Astrocyte (in vitro differentiated cells and primary cell): ENCODE measurements at regions not wholly inside any gene's neighbourhood (a gene's known extent, or its start where the extent isn't known, plus 50 kb on each side); places are given as distances from the start of the nearest gene placed in this dataset.

Source experiments
- DNase-seq: peaks from one replicate; pipeline ENCODE4 v3.0.0-alpha.2; 2010; ENCODE audit warnings: low read depth
- FAIRE-seq: peaks from 2 replicates; lab custom pipeline; 2011; peaks lifted over from hg19 to GRCh38; lab: Jason Lieb, UNC
- H2AFZ ChIP-seq: 2 replicates; pipeline ENCODE4 v1.6.0; 2012; ENCODE audit warnings: low read depth, low read length, inconsistent platforms
- H3K27ac ChIP-seq: 2 replicates; pipeline ENCODE4 v1.5.1; 2011; ENCODE audit warnings: low read depth, low read length, inconsistent platforms
- H3K27me3 ChIP-seq: 2 replicates; pipeline ENCODE4 v1.6.0; 2011; ENCODE audit warnings: low read length, inconsistent platforms; ENCODE audit not compliant: insufficient read depth
- H3K36me3 ChIP-seq: 2 replicates; pipeline ENCODE4 v1.5.1; 2011; ENCODE audit warnings: low read length, inconsistent platforms; ENCODE audit not compliant: insufficient read depth
- H3K4me1 ChIP-seq: 2 replicates; pipeline ENCODE4 v1.5.1; 2011; ENCODE audit warnings: low read length, inconsistent platforms; ENCODE audit not compliant: insufficient read depth
- H3K4me2 ChIP-seq: 2 replicates; pipeline ENCODE4 v1.6.0; 2012; ENCODE audit warnings: low read length, inconsistent platforms
- H3K4me3 ChIP-seq: 2 replicates; pipeline ENCODE4 v1.5.1; 2011; ENCODE audit warnings: low read depth, mild to moderate bottlenecking, low read length, inconsistent platforms; ENCODE audit not compliant: insufficient read depth
- H3K79me2 ChIP-seq: 2 replicates; pipeline ENCODE4 v1.6.0; 2012; ENCODE audit warnings: mild to moderate bottlenecking, low read length, inconsistent platforms; ENCODE audit not compliant: insufficient read depth
- H3K9ac ChIP-seq: 2 replicates; pipeline ENCODE4 v1.6.0; 2012; ENCODE audit warnings: mild to moderate bottlenecking, low read length, inconsistent platforms
- H3K9me3 ChIP-seq: 2 replicates; pipeline ENCODE4 v1.5.1; 2012; ENCODE audit warnings: low read depth, mild to moderate bottlenecking, low read length, inconsistent platforms; ENCODE audit not compliant: insufficient read depth
- H4K20me1 ChIP-seq: 2 replicates; pipeline ENCODE4 v1.6.0; 2012; ENCODE audit warnings: low read length, inconsistent platforms; ENCODE audit not compliant: insufficient read depth
- H3K27ac Mint-ChIP-seq: one replicate; pipeline ENCODE4 v1.8.0; 2021; ENCODE audit warnings: mild to moderate bottlenecking, mixed read lengths; ENCODE audit not compliant: unreplicated experiment
- H3K27me3 Mint-ChIP-seq: one replicate; pipeline ENCODE4 v1.8.0; 2021; ENCODE audit warnings: low read depth, mixed read lengths; ENCODE audit not compliant: unreplicated experiment
- H3K36me3 Mint-ChIP-seq: one replicate; pipeline ENCODE4 v1.8.0; 2021; ENCODE audit warnings: low read depth, mixed read lengths; ENCODE audit not compliant: unreplicated experiment
- H3K4me1 Mint-ChIP-seq: one replicate; pipeline ENCODE4 v1.8.0; 2021; ENCODE audit warnings: low read depth, mixed read lengths; ENCODE audit not compliant: unreplicated experiment
- H3K4me3 Mint-ChIP-seq: one replicate; pipeline ENCODE4 v1.8.0; 2021; ENCODE audit warnings: mild to moderate bottlenecking, moderate library complexity, mixed read lengths; ENCODE audit not compliant: unreplicated experiment
- H3K9me3 Mint-ChIP-seq: one replicate; pipeline ENCODE4 v1.8.0; 2021; ENCODE audit warnings: mild to moderate bottlenecking, mixed read lengths; ENCODE audit not compliant: unreplicated experiment
- EZH2 ChIP-seq: IDR thresholded peaks from 2 replicates; pipeline ENCODE4 v1.6.1; 2012; ENCODE audit warnings: mild to moderate bottlenecking, low read length, inconsistent platforms; ENCODE audit not compliant: insufficient read depth
- TF ChIP-seq, protein P1 (sequence below): IDR thresholded peaks from 2 replicates; pipeline ENCODE4 v1.5.1; 2011; ENCODE audit warnings: low read depth, mild to moderate bottlenecking, inconsistent platforms, low read length, moderate library complexity; ENCODE audit not compliant: insufficient read depth

DNA sequence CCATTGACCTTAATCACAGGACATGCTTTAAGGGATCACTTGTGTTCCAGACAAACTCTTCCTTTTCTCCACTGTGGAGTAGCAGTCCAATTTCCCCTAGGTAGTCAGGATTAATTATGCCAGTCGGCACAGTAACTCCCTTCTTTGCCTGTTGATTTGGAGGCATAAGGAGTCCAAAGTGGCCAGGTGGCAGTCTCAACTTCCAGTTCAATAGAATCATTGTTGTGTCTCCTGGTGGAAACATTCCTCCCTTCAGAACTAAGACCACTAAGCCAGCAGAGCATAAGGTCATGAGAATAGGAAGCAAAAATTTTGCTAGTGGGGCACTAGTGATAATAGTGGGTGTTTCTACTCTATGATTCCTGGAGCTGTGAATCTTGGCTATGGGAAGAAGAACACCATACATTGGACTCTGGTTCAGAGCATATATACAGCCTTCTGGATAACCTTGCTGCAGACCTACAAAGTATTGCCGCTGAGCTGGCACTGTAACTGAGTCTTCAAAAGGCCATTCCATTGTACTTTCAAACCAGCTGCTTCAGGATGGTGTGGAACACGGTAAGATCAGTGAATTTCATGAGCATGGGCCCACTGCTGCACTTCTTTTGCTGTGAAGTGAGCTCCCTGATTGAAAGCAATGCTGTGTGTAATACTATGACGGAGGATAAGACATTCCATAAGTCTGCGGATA lies 147.3 kb upstream of the MAX start:
- no peaks in the 10 kb centered on the region for H3K36me3 ChIP-seq
- Mint-ChIP-seq H3K9me3 (no peaks in the 10 kb centered on the region), H3K4me1 (peaks cover 6% of the 10 kb centered on the region), H3K27me3 (no peaks in the 10 kb centered on the region), H3K36me3 (no peaks in the 10 kb centered on the region), H3K4me3 (no peak overlapping the region), H3K27ac (no peak overlapping the region)
- H3K4me3 ChIP-seq, result no peak overlapping the region
- TF ChIP-seq, protein P1, sequence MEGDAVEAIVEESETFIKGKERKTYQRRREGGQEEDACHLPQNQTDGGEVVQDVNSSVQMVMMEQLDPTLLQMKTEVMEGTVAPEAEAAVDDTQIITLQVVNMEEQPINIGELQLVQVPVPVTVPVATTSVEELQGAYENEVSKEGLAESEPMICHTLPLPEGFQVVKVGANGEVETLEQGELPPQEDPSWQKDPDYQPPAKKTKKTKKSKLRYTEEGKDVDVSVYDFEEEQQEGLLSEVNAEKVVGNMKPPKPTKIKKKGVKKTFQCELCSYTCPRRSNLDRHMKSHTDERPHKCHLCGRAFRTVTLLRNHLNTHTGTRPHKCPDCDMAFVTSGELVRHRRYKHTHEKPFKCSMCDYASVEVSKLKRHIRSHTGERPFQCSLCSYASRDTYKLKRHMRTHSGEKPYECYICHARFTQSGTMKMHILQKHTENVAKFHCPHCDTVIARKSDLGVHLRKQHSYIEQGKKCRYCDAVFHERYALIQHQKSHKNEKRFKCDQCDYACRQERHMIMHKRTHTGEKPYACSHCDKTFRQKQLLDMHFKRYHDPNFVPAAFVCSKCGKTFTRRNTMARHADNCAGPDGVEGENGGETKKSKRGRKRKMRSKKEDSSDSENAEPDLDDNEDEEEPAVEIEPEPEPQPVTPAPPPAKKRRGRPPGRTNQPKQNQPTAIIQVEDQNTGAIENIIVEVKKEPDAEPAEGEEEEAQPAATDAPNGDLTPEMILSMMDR, result no peak
- no peak for TF ChIP-seq EZH2
- FAIRE-seq, result no peak
- no peaks in the 10 kb centered on the region for H3K9me3 ChIP-seq
- H4K20me1 ChIP-seq, result no peaks in the 10 kb centered on the region
- no peaks in the 10 kb centered on the region for H3K27me3 ChIP-seq
- H3K27ac ChIP-seq, result no peak overlapping the region
- H3K4me1 ChIP-seq, result peaks cover 4% of the 10 kb centered on the region
- no peak overlapping the region for H2AFZ ChIP-seq
- DNase-seq, result no peak
- no peak overlapping the region for H3K4me2 ChIP-seq
- no peak overlapping the region for H3K9ac ChIP-seq
- no peaks in the 10 kb centered on the region for H3K79me2 ChIP-seq

DNA sequence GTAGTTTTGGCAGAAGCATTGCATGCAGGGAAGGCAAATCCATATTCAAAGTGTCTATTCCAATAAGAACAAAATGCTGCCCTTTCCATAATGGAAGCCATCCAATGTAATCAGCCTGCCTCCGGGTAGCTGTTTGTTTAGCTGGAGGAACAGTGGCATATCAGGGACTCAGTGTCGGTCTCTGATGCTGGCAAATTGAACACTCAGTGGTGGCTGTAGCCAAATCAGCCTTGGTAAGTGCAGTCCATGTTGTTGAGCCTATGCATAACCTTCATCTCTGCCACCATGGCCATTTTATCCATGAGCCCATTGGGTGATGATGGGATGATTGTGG lies 147.8 kb upstream of the MAX start:
- no peaks in the 10 kb centered on the region for H3K9me3 Mint-ChIP-seq
- H3K4me3 Mint-ChIP-seq, result no peak overlapping the region
- Histone ChIP-seq H3K4me3 (no peak overlapping the region), H3K9ac (no peak overlapping the region), H2AFZ (no peak overlapping the region), H3K79me2 (no peaks in the 10 kb centered on the region), H3K27ac (no peak overlapping the region), H3K27me3 (no peaks in the 10 kb centered on the region), H3K36me3 (no peaks in the 10 kb centered on the region), H3K4me1 (peaks cover 9% of the 10 kb centered on the region), H3K4me2 (no peak overlapping the region), H4K20me1 (no peaks in the 10 kb centered on the region), H3K9me3 (no peaks in the 10 kb centered on the region)
- H3K4me1 Mint-ChIP-seq, result peaks cover 10% of the 10 kb centered on the region
- TF ChIP-seq, protein P1, result no peak
- TF ChIP-seq EZH2, result no peak
- H3K36me3 Mint-ChIP-seq, result no peaks in the 10 kb centered on the region
- no peak for DNase-seq
- no peak overlapping the region for H3K27ac Mint-ChIP-seq
- FAIRE-seq, result no peak
- no peaks in the 10 kb centered on the region for H3K27me3 Mint-ChIP-seq

DNA sequence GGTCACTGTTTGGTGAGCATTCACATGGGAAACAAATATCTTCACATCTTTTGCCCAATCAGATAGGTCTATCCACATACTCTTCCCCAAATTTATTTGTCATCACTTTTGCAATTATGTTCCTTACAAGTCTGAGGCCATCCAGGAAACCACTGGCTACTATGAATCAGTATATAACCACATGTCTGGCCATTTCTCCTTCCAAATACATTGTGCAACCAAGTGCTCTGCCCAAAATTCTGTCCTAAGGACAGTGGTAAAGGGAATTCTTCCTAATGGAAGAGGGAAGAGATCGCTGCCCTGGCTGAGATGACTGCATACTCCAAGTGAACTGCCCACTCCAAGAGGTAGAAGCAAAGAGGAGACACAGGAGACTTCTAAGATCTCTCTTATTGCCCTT lies 148.9 kb upstream of the MAX start:
- Mint-ChIP-seq H3K4me3 (no peak overlapping the region), H3K27me3 (no peaks in the 10 kb centered on the region), H3K36me3 (no peaks in the 10 kb centered on the region), H3K4me1 (peaks cover 17% of the 10 kb centered on the region), H3K27ac (no peak overlapping the region), H3K9me3 (no peaks in the 10 kb centered on the region)
- Histone ChIP-seq H3K9me3 (no peaks in the 10 kb centered on the region), H3K4me1 (peaks cover 20% of the 10 kb centered on the region), H3K79me2 (no peaks in the 10 kb centered on the region), H3K4me2 (no peak overlapping the region), H3K9ac (no peak overlapping the region), H3K36me3 (no peaks in the 10 kb centered on the region), H3K4me3 (no peak overlapping the region), H2AFZ (no peak overlapping the region), H3K27me3 (no peaks in the 10 kb centered on the region), H3K27ac (no peak overlapping the region), H4K20me1 (no peaks in the 10 kb centered on the region)
- FAIRE-seq (peak; percentile 83), DNase-seq (peak; percentile 97)
- TF ChIP-seq, protein P1, result no peak
- TF ChIP-seq EZH2, result no peak
